BLaER1 (cell line): ENCODE measurements at regions not wholly inside any gene's neighbourhood (a gene's known extent, or its start where the extent isn't known, plus 50 kb on each side); places are given as distances from the start of the nearest gene placed in this dataset.

Experiments
- H3K27ac ChIP-seq: shearing (Covaris generic); formaldehyde crosslinking; 2 replicates; pipeline ENCODE4 v1.8.1; 2022
- H3K27me3 ChIP-seq: shearing (Covaris generic); formaldehyde crosslinking; 2 replicates; pipeline ENCODE4 v1.8.1; 2022
- H3K36me3 ChIP-seq: shearing (Covaris generic); formaldehyde crosslinking; 2 replicates; pipeline ENCODE4 v1.8.1; 2022
- H3K4me1 ChIP-seq: shearing (Covaris generic); formaldehyde crosslinking; 2 replicates; pipeline ENCODE4 v1.8.1; 2022
- H3K4me2 ChIP-seq: shearing (Covaris generic); formaldehyde crosslinking; 2 replicates; pipeline ENCODE4 v1.8.1; 2022
- H3K4me3 ChIP-seq: shearing (Covaris generic); formaldehyde crosslinking; 2 replicates; pipeline ENCODE4 v1.8.1; 2022
- H3K9ac ChIP-seq: shearing (Covaris generic); formaldehyde crosslinking; 2 replicates; pipeline ENCODE4 v1.8.1; 2022
- H3K9me3 ChIP-seq: shearing (Covaris generic); formaldehyde crosslinking; 2 replicates; pipeline ENCODE4 v1.8.1; 2022
- H4K20me1 ChIP-seq: shearing (Covaris generic); formaldehyde crosslinking; 2 replicates; pipeline ENCODE4 v1.8.1; 2022
- Cebpa-rat ChIP-seq: shearing (Covaris generic); IDR thresholded peaks from 2 replicates; pipeline ENCODE4 v1.8.1; 2022

DNA sequence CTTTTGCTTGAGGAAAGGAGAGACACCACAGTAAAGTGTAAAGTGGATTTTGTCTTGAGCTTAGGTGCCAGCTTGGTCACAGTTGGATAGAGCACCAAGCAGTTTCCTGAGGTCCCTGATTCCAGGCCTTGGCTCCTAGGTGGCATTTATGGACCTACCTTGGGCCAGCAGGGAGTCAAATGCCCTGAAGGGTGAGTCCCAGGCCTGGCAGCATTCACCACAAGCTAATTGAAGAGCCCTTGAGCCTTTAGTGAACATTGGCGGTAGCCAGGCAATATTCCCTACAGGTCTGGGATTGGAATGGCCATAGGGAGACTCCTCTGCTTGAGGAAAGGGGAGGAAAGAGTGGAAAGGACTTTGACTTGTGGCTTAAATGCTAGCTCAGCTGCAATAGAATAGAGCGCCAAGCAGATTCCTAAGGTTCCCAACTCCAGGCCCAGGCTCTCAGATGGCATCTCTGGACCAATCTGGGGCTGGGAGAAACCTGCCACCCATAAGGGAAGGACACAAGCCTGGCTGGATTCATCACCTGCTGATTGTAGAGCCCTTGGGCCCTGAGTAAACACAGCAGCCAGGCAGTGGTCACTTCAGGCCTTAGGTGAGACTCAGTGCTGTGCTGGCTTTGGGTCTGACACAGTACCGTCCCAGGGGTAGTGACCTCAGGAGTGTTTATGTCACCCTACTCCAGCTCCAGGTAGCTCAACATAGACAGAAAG lies 137.5 kb upstream of the OTOS start:
- Histone ChIP-seq H3K4me2 (no peak overlapping the region), H3K4me1 (peaks cover 24% of the 10 kb centered on the region), H3K27me3 (no peaks in the 10 kb centered on the region), H3K9ac (no peak overlapping the region), H3K36me3 (no peaks in the 10 kb centered on the region), H3K9me3 (peaks cover 8% of the 10 kb centered on the region; the same call in 1 of the 2 replicates), H3K4me3 (no peak overlapping the region), H4K20me1 (no peaks in the 10 kb centered on the region), H3K27ac (no peak overlapping the region)
- TF ChIP-seq Cebpa-rat: no peak

DNA sequence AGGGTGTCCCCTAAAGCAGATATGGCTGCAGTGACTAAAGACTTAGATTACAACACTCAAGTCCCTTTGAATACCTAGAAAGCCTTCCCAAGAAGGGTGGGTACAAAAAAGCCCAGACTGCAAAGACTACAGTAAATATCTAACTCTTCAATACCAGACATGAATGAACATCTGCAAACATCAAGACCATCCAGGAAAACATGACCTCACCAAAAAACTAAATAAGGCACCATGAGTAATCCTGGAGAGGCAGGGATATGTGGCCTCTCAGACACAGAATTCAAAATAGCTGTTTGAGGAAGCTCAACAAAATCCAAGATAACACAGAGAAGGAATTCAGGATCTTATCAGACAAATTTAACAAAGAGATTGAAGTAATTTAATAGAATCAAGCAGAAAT lies 138.2 kb upstream of the OTOS start:
- H3K9me3 ChIP-seq: peaks cover 5% of the 10 kb centered on the region; the same call in 1 of the 2 replicates
- H3K9ac ChIP-seq: no peak overlapping the region
- no peak overlapping the region for H3K4me3 ChIP-seq
- peaks cover 24% of the 10 kb centered on the region for H3K4me1 ChIP-seq
- no peaks in the 10 kb centered on the region for H4K20me1 ChIP-seq
- no peaks in the 10 kb centered on the region for H3K27me3 ChIP-seq
- TF ChIP-seq Cebpa-rat: no peak
- no peak overlapping the region for H3K27ac ChIP-seq
- H3K36me3 ChIP-seq: no peaks in the 10 kb centered on the region
- H3K4me2 ChIP-seq: no peak overlapping the region

DNA sequence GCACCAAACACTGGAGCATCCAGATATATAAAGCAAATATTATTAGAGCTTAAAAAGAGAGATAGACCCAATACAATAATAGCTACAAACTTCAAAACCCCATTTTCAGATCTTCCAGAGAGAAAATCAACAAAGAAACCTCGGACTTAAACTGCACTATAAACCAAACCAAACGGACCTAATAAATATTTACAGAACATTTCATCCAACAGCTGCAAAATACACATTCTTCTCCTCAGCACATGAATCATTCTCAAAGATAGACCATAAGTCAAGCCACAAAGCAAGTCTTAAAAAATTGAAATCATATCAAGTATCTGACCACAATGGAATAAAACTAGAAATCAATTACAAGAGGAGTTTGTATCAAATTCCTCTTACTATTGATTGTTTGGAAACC lies 140.2 kb upstream of the OTOS start:
- H4K20me1 ChIP-seq: no peaks in the 10 kb centered on the region

DNA sequence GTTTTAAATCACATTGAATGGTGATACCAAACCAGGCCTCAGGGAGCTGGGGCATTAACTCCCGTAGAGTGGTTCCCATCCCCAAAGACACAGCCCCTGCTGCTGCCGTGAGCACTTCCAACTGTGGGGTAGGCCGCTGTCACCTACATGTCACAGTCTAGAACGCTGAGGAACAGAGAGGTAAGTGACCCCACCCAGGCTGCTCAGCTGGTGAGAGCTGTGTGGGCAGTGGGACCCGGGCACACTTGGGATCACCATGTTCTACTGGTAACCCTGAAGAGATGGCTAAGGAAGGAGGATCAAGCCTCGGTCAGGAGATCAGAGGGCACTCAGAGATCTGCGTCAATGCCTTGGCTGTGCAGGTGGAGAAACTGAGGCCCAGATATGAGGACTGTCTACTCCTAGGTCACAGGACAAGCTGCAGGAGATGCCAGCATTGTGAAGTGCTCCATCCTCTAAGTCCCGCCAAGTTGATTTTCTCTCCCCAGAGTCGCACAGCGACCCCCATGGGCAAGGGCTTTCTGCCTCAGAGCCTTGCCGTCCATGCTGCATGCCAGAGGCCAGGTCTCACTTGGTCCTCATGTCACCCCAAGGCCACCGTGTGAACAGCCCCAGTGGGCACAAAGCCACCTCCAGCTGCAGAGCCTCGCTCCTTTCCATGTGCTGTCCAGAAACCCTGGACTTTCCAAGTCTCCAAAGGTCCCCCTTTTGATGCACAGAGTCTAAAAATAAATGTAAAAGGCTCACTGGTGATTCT lies 144.2 kb upstream of the OTOS start:
- Histone ChIP-seq H3K9ac (no peak overlapping the region), H3K4me1 (peaks cover 3% of the 10 kb centered on the region; the same call in 1 of the 2 replicates), H3K27ac (no peak overlapping the region), H3K27me3 (no peaks in the 10 kb centered on the region), H4K20me1 (no peaks in the 10 kb centered on the region), H3K4me2 (no peak overlapping the region), H3K9me3 (peaks cover 5% of the 10 kb centered on the region; the same call in 1 of the 2 replicates), H3K36me3 (no peaks in the 10 kb centered on the region), H3K4me3 (no peak overlapping the region)
- TF ChIP-seq Cebpa-rat: no peak

More for the DNA sequence above, 140.2 kb upstream of the OTOS start:
- Histone ChIP-seq H3K9ac (no peak overlapping the region), H3K4me2 (no peak overlapping the region), H3K4me3 (no peak overlapping the region), H3K27ac (no peak overlapping the region), H3K4me1 (peaks cover 8% of the 10 kb centered on the region), H3K27me3 (no peaks in the 10 kb centered on the region), H3K36me3 (no peaks in the 10 kb centered on the region), H3K9me3 (peaks cover 5% of the 10 kb centered on the region; the same call in 1 of the 2 replicates)
- no peak for TF ChIP-seq Cebpa-rat

DNA sequence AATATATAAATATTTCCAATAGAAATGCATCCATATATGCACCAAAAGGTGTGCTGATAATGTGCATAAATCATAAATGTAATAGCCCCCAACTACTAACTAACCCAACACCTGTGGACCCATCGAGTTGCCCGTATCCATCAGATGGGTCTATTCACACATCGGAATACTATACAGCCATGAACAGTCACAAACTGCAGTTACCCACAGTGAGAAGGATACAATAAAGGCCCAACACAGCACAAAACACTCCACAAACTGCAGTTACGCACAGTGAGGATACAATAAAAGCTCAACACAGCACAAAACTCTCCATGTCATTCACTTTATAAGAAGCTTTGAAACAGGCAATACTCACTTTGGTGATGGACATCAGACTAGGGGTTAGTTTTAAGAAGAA lies 145.3 kb upstream of the OTOS start:
- TF ChIP-seq Cebpa-rat: no peak
- Histone ChIP-seq H3K36me3 (no peaks in the 10 kb centered on the region), H3K27me3 (no peaks in the 10 kb centered on the region), H3K4me3 (no peak overlapping the region), H3K4me2 (no peak overlapping the region), H4K20me1 (no peaks in the 10 kb centered on the region), H3K27ac (no peak overlapping the region), H3K4me1 (peaks cover 7% of the 10 kb centered on the region; the same call in 1 of the 2 replicates), H3K9me3 (peaks cover 5% of the 10 kb centered on the region; the same call in 1 of the 2 replicates), H3K9ac (no peak overlapping the region)

DNA sequence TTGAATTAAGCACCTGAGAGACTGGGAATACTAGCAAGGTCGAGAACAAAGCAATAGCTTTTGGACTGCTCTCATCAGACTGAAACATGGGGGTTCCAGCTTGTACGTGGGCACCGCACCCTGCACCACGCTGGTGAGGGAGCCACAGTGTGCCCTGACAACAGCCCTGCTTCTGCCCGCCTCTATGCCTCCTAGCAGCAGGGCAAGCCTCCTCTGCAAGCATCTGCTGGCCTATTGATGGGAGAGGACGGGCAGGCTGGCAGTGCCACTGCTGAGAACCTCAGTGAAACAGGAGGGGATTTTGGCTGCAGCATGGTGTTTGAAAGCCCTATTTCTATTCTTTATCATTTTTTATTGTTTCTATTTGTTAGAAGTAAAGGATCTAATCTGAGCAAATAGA lies 146.1 kb upstream of the OTOS start:
- Histone ChIP-seq H3K9ac (no peak overlapping the region), H3K36me3 (no peaks in the 10 kb centered on the region), H3K27me3 (no peaks in the 10 kb centered on the region), H3K4me1 (peaks cover 7% of the 10 kb centered on the region; the same call in 1 of the 2 replicates), H3K27ac (no peak overlapping the region), H4K20me1 (no peaks in the 10 kb centered on the region), H3K9me3 (peaks cover 5% of the 10 kb centered on the region; the same call in 1 of the 2 replicates), H3K4me2 (no peak overlapping the region), H3K4me3 (no peak overlapping the region)
- no peak for TF ChIP-seq Cebpa-rat

DNA sequence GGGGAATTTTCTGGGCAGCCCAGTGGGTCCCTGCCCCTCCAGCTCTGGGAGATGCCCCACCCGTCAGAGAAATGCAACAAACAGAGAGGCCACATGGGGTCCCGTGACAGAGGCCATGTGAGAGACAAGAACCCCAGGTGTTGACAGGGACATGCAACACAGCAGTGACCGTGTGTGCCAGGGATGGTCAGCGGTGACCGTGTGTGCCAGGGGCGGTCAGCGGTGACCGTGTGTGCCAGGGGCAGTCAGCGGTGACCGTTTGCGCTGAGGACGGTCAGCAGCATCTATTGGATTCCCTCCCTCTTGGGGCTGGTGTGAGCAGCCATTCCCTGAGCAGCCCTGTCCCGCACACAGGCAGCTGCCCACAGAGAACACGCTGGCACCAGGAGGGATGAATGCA lies 146.6 kb upstream of the OTOS start:
- H3K4me3 ChIP-seq: no peak overlapping the region
- no peaks in the 10 kb centered on the region for H4K20me1 ChIP-seq
- no peak overlapping the region for H3K27ac ChIP-seq
- no peaks in the 10 kb centered on the region for H3K36me3 ChIP-seq
- H3K4me2 ChIP-seq: no peak overlapping the region
- H3K9me3 ChIP-seq: peaks cover 5% of the 10 kb centered on the region; the same call in 1 of the 2 replicates
- H3K4me1 ChIP-seq: peaks cover 7% of the 10 kb centered on the region; the same call in 1 of the 2 replicates
- no peak for TF ChIP-seq Cebpa-rat
- H3K9ac ChIP-seq: no peak overlapping the region
- H3K27me3 ChIP-seq: no peaks in the 10 kb centered on the region

DNA sequence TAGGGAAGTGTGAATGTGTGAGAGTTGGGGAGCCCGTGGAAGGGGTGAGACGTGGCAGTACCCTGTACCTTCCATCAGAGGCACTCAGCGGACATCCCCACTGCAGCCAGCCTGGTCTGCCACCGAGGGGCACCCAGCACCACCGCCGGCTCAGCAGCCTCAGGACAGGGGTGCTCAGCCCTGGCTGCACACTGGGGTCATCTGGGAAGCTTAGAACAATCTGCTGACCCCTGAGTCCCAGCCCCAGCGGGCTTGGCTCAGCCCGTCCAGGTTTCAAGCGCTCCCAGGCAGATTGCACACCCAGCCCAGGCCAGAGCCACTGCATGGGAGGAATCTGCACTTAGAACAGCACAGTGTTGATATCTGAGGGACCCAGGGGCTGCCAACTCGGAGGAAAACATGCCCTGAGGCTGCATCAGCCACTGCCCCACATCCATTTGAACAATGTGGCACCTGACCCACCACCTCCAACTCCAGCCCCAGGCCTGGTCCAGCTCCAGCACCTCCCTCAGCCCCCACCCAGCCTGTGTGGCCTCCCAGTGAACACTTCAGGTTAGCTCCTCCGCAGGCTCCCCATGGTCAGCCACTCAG lies 147.1 kb upstream of the OTOS start:
- no peaks in the 10 kb centered on the region for H3K36me3 ChIP-seq
- TF ChIP-seq Cebpa-rat: no peak
- H3K9ac ChIP-seq: no peak overlapping the region
- H3K27ac ChIP-seq: no peak overlapping the region
- H3K4me2 ChIP-seq: no peak overlapping the region
- peaks cover 5% of the 10 kb centered on the region; the same call in 1 of the 2 replicates for H3K9me3 ChIP-seq
- H3K27me3 ChIP-seq: no peaks in the 10 kb centered on the region
- no peaks in the 10 kb centered on the region for H4K20me1 ChIP-seq
- peaks cover 7% of the 10 kb centered on the region; the same call in 1 of the 2 replicates for H3K4me1 ChIP-seq
- no peak overlapping the region for H3K4me3 ChIP-seq

DNA sequence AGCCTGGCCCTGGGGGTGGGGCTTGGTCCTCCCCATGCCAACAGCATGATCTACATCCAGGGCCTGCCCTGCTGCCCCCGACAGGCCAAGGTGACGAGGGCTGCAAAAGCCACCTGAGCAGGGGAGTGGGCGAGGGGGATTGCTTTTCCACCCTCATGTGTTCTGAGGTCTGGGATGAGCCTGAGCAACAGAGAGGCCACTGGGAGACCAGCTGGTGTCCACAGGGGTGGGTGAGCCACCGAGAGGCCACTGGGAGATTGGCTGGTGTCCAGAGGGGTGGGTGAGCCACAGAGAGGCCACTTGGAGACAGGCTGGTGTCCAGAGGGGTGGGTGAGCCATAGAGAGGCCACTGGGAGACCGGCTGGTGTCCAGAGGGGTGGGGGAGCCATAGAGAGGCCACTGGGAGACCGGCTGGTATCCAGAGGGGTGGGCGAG lies 147.4 kb upstream of the GPC1 start:
- Histone ChIP-seq H3K4me1 (peaks cover 7% of the 10 kb centered on the region; the same call in 1 of the 2 replicates), H3K27ac (no peak overlapping the region), H4K20me1 (no peaks in the 10 kb centered on the region), H3K4me3 (no peak overlapping the region), H3K9me3 (peaks cover 5% of the 10 kb centered on the region; the same call in 1 of the 2 replicates), H3K36me3 (no peaks in the 10 kb centered on the region), H3K4me2 (no peak overlapping the region), H3K9ac (no peak overlapping the region), H3K27me3 (no peaks in the 10 kb centered on the region)
- TF ChIP-seq Cebpa-rat: no peak
